Smooth muscle cell (in vitro differentiated cells): ENCODE measurements at regions not wholly inside any gene's neighbourhood (a gene's known extent, or its start where the extent isn't known, plus 50 kb on each side); places are given as distances from the start of the nearest gene placed in this dataset.

ENCODE experiments used
- DNase-seq: peaks from one replicate; lab custom pipeline; 2025; ENCODE audit not compliant: unreplicated experiment; lab: John Stamatoyannopoulos, UW
- H2AFZ ChIP-seq: fragments of 200-600 bp; sonication (generic); 2 replicates; pipeline ENCODE4 v1.6.0; 2016; ENCODE audit warnings: antibody characterized with exemption, low read depth, mild to moderate bottlenecking
- H3F3A ChIP-seq: fragments of 200-600 bp; sonication (generic); 2 replicates; pipeline ENCODE4 v1.6.0; 2017; ENCODE audit warnings: antibody characterized with exemption, low read depth
- H3K27ac ChIP-seq: fragments of 200-600 bp; sonication (generic); 2 replicates; pipeline ENCODE4 v1.5.1; 2016; ENCODE audit warnings: low read depth, mild to moderate bottlenecking
- H3K27me3 ChIP-seq: fragments of 200-600 bp; sonication (generic); 2 replicates; pipeline ENCODE4 v1.6.1; 2016; ENCODE audit warnings: low read depth, mild to moderate bottlenecking
- H3K36me3 ChIP-seq: fragments of 200-600 bp; sonication (generic); 2 replicates; pipeline ENCODE4 v1.5.1; 2016; ENCODE audit warnings: low read depth
- H3K4me1 ChIP-seq: fragments of 200-600 bp; sonication (generic); 2 replicates; pipeline ENCODE4 v1.5.1; 2016; ENCODE audit warnings: low read depth
- H3K4me2 ChIP-seq: fragments of 200-600 bp; sonication (generic); 2 replicates; pipeline ENCODE4 v1.6.0; 2016; ENCODE audit warnings: mild to moderate bottlenecking
- H3K4me3 ChIP-seq: fragments of 200-600 bp; sonication (generic); 2 replicates; pipeline ENCODE4 v1.5.1; 2016; ENCODE audit warnings: mild to moderate bottlenecking
- H3K79me2 ChIP-seq: fragments of 200-600 bp; sonication (generic); 2 replicates; pipeline ENCODE4 v1.6.0; 2016; ENCODE audit warnings: low read depth, mild to moderate bottlenecking
- H3K9ac ChIP-seq: fragments of 200-600 bp; sonication (generic); 2 replicates; pipeline ENCODE4 v1.6.0; 2016; ENCODE audit warnings: low read depth
- H3K9me3 ChIP-seq: fragments of 200-600 bp; sonication (generic); replicated peaks from 2 replicates; pipeline ENCODE4 v1.5.1; 2016; ENCODE audit warnings: low read depth
- H4K20me1 ChIP-seq: fragments of 200-600 bp; sonication (generic); 2 replicates; pipeline ENCODE4 v1.6.0; 2016; ENCODE audit warnings: low read depth
- CTCF ChIP-seq: fragments of 200-600 bp; sonication (generic); IDR thresholded peaks from 2 replicates; pipeline ENCODE4 v1.5.1; 2017; ENCODE audit warnings: borderline replicate concordance, mild to moderate bottlenecking, antibody characterized with exemption; ENCODE audit not compliant: insufficient read depth, poor library complexity, severe bottlenecking
- WGBS: methylation state at CpG from one replicate; pipeline ENCODE4 v1.1.7; 2016; ENCODE audit warnings: low lambda C conversion rate; 5-methylcytosine and 5-hydroxymethylcytosine counted together

GRCh38 chr2:118584062-118584749 is 263.2 kb downstream of the EN1 start:
- no peak overlapping the region for H3K9ac ChIP-seq
- H4K20me1 ChIP-seq, result no peaks in the 10 kb centered on the region
- H3K4me1 ChIP-seq, result peaks cover 10% of the 10 kb centered on the region
- TF ChIP-seq CTCF, result no peak
- no peak overlapping the region for H3K4me3 ChIP-seq
- H3K27ac ChIP-seq, result no peak overlapping the region
- H3K79me2 ChIP-seq, result no peaks in the 10 kb centered on the region
- no peaks in the 10 kb centered on the region for H3K36me3 ChIP-seq
- no peaks in the 10 kb centered on the region for H3F3A ChIP-seq
- no peaks in the 10 kb centered on the region for H3K27me3 ChIP-seq
- WGBS, result 61% methylated on average over 4 of the region's 4 CpGs
- no peak overlapping the region for H3K4me2 ChIP-seq
- H2AFZ ChIP-seq, result no peak overlapping the region
- no peak for DNase-seq
- H3K9me3 ChIP-seq, result no peaks in the 10 kb centered on the region

- peaks cover 2% of the 10 kb centered on the region for H3F3A ChIP-seq
- no peaks in the 10 kb centered on the region for H3K79me2 ChIP-seq
- no peak overlapping the region for H3K4me2 ChIP-seq
- H3K27ac ChIP-seq, result no peak overlapping the region
- H3K4me1 ChIP-seq, result peaks cover 10% of the 10 kb centered on the region
- no peak overlapping the region for H2AFZ ChIP-seq
- no peaks in the 10 kb centered on the region for H3K27me3 ChIP-seq
- H3K9me3 ChIP-seq, result no peaks in the 10 kb centered on the region
- no peak for DNase-seq
- H3K36me3 ChIP-seq, result no peaks in the 10 kb centered on the region
- no peak for TF ChIP-seq CTCF
- no peak overlapping the region for H3K4me3 ChIP-seq
- WGBS, result 81% methylated on average over 4 of the region's 4 CpGs
- H4K20me1 ChIP-seq, result no peaks in the 10 kb centered on the region
- H3K9ac ChIP-seq, result no peak overlapping the region
Observed at GRCh38 chr2:118582058-118582457, 265.4 kb downstream of the EN1 start.

GRCh38 chr2:118580651-118581050 is 266.8 kb downstream of the EN1 start:
- no peak overlapping the region for H2AFZ ChIP-seq
- H3K27me3 ChIP-seq, result no peaks in the 10 kb centered on the region
- H3K9ac ChIP-seq, result no peak overlapping the region
- peaks cover 6% of the 10 kb centered on the region for H3F3A ChIP-seq
- no peaks in the 10 kb centered on the region for H4K20me1 ChIP-seq
- H3K79me2 ChIP-seq, result no peaks in the 10 kb centered on the region
- no peak for TF ChIP-seq CTCF
- no peak for DNase-seq
- peaks cover 14% of the 10 kb centered on the region for H3K4me1 ChIP-seq
- no peak overlapping the region for H3K4me3 ChIP-seq
- H3K36me3 ChIP-seq, result no peaks in the 10 kb centered on the region
- peak overlapping the region; percentile 2 for H3K27ac ChIP-seq
- 0% methylated on average over 1 of the region's 1 CpG for WGBS
- H3K4me2 ChIP-seq, result peak overlapping the region; percentile 46
- no peaks in the 10 kb centered on the region for H3K9me3 ChIP-seq

GRCh38 chr2:118580107-118580506 is 267.3 kb downstream of the EN1 start:
- Histone ChIP-seq H3K4me3 (no peak overlapping the region), H4K20me1 (no peaks in the 10 kb centered on the region), H3K79me2 (no peaks in the 10 kb centered on the region), H3K9me3 (no peaks in the 10 kb centered on the region), H3K27me3 (no peaks in the 10 kb centered on the region), H3K27ac (peak overlapping the region; percentile 2), H3F3A (peaks cover 6% of the 10 kb centered on the region), H2AFZ (no peak overlapping the region), H3K36me3 (no peaks in the 10 kb centered on the region), H3K4me2 (peak overlapping the region; percentile 46), H3K4me1 (peaks cover 15% of the 10 kb centered on the region), H3K9ac (no peak overlapping the region)
- WGBS, result 60% methylated on average over 2 of the region's 2 CpGs
- no peak for TF ChIP-seq CTCF
- DNase-seq, result no peak
